ENCODE measurements at regions not wholly inside any gene's neighbourhood (a gene's known extent, or its start where the extent isn't known, plus 50 kb on each side); places are given as distances from the start of the nearest gene placed in this dataset.

DNA sequence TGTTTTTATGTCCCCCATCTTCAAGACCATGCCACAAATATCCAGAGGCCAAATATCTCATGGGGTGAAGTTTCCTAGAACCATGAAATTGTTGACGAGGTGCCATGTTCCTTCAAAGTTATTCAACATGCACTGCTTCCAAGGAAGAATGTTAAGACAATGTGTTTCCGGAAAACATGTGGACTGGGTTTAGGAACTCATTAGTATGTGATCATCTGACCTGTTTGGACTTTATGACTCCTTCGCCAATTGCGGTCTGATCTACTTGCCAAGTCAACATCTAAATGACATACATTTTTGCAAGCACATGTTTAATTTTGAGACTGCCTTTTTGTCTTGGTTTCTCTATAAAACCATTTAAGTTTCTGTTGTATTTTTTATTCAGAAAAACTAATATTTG lies 234.8 kb downstream of the MAF start:
- Histone ChIP-seq H3K79me2 (ENCODE audit: insufficient read depth, low read depth, low read length) (no peaks in the 10 kb centered on the region), H4K20me1 (ENCODE audit: insufficient read depth, low read length) (no peaks in the 10 kb centered on the region), H3K36me3 (ENCODE audit: insufficient read depth, low read length) (no peaks in the 10 kb centered on the region), H3K4me3 (ENCODE audit: low read depth, low read length, poor library complexity, severe bottlenecking) (no peak overlapping the region), H2AFZ (ENCODE audit: low read length) (no peak overlapping the region), H3K9me3 (ENCODE audit: low read length) (no peaks in the 10 kb centered on the region), H3K9me2 (ENCODE audit: insufficient read depth, low read length) (no peaks in the 10 kb centered on the region), H3K4me2 (ENCODE audit: low read length) (no peak overlapping the region), H3K4me1 (ENCODE audit: insufficient read depth, low read length, poor library complexity, severe bottlenecking) (no peaks in the 10 kb centered on the region), H3K27ac (ENCODE audit: low read depth, low read length, poor library complexity, severe bottlenecking) (no peak overlapping the region)
- ChIA-PET POLR2A (no interaction called here), CTCF (ENCODE audit: unreplicated experiment) (no interaction called here)
- intact Hi-C loops (cut with micrococcal nuclease; ENCODE audit: unreplicated experiment): no loop called here
- TF ChIP-seq, protein P1, sequence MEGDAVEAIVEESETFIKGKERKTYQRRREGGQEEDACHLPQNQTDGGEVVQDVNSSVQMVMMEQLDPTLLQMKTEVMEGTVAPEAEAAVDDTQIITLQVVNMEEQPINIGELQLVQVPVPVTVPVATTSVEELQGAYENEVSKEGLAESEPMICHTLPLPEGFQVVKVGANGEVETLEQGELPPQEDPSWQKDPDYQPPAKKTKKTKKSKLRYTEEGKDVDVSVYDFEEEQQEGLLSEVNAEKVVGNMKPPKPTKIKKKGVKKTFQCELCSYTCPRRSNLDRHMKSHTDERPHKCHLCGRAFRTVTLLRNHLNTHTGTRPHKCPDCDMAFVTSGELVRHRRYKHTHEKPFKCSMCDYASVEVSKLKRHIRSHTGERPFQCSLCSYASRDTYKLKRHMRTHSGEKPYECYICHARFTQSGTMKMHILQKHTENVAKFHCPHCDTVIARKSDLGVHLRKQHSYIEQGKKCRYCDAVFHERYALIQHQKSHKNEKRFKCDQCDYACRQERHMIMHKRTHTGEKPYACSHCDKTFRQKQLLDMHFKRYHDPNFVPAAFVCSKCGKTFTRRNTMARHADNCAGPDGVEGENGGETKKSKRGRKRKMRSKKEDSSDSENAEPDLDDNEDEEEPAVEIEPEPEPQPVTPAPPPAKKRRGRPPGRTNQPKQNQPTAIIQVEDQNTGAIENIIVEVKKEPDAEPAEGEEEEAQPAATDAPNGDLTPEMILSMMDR (conservative IDR thresholded peaks at IDR 0.05; ENCODE audit: low read length): no peak
- no peak for TF ChIP-seq EZH2phosphoT487 (IDR thresholded peaks at IDR 0.05; ENCODE audit: borderline replicate concordance, low read depth, low read length)
- DNase-seq (ENCODE audit: low spot score): no peak
- BruUV-seq (replicated peaks): no TSS peak

DNA sequence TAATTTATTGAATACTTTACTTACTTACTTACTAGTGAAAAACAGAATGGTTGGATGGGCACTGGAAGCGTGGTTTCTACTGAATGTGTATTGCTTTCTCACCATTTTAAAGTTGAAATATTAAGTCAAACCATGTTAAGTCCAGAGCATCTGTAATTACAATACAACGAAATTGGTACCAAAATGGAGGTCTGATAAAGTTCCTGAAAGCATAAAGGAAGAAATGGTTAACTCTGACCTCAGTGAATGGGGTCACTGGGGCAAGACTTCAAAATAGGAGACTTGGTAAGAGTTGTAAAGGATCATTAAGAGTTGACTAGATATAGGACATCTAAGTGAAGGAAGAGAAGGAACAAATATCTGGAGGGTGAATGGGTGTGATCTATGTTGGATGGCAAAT lies 237.1 kb downstream of the MAF start:
- Histone ChIP-seq H3K79me2 (ENCODE audit: insufficient read depth, low read depth, low read length) (no peaks in the 10 kb centered on the region), H3K4me1 (ENCODE audit: insufficient read depth, low read length, poor library complexity, severe bottlenecking) (no peaks in the 10 kb centered on the region), H3K36me3 (ENCODE audit: insufficient read depth, low read length) (no peaks in the 10 kb centered on the region), H3K4me3 (ENCODE audit: low read depth, low read length, poor library complexity, severe bottlenecking) (no peak overlapping the region), H3K27ac (ENCODE audit: low read depth, low read length, poor library complexity, severe bottlenecking) (no peak overlapping the region), H4K20me1 (ENCODE audit: insufficient read depth, low read length) (no peaks in the 10 kb centered on the region), H3K9me2 (ENCODE audit: insufficient read depth, low read length) (no peaks in the 10 kb centered on the region), H3K9me3 (ENCODE audit: low read length) (no peaks in the 10 kb centered on the region), H2AFZ (ENCODE audit: low read length) (no peak overlapping the region), H3K4me2 (ENCODE audit: low read length) (no peak overlapping the region)
- ChIA-PET CTCF (ENCODE audit: unreplicated experiment) (no interaction called here), POLR2A (no interaction called here)
- BruUV-seq (replicated peaks): no TSS peak
- TF ChIP-seq EZH2phosphoT487 (IDR thresholded peaks at IDR 0.05; ENCODE audit: borderline replicate concordance, low read depth, low read length): no peak
- TF ChIP-seq, protein P1 (conservative IDR thresholded peaks at IDR 0.05; ENCODE audit: low read length): no peak
- intact Hi-C loops (cut with micrococcal nuclease; ENCODE audit: unreplicated experiment): no loop called here
- no peak for DNase-seq (ENCODE audit: low spot score)

DNA sequence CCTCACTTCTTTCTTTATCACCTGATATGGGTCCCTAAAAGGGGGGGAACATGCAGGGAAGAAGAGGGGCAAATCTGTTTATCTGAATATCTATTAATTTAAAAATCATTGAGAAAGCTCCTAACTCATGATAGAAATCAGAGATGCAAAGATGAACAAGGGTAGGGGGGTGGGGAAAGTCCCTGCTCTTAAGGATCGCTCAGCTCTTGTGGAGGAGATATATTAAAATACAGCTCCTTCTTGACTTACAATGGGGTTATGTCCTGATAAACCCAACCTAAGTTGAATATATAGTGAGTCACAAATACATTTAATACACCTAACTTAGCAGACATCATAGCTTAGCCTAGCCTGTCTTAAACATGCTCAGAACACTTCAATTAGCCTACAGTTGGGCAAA lies 237.5 kb downstream of the MAF start:
- Histone ChIP-seq H2AFZ (ENCODE audit: low read length) (no peak overlapping the region), H3K9me2 (ENCODE audit: insufficient read depth, low read length) (no peaks in the 10 kb centered on the region), H3K4me3 (ENCODE audit: low read depth, low read length, poor library complexity, severe bottlenecking) (no peak overlapping the region), H3K9me3 (ENCODE audit: low read length) (no peaks in the 10 kb centered on the region), H3K4me1 (ENCODE audit: insufficient read depth, low read length, poor library complexity, severe bottlenecking) (no peaks in the 10 kb centered on the region), H3K36me3 (ENCODE audit: insufficient read depth, low read length) (no peaks in the 10 kb centered on the region), H3K79me2 (ENCODE audit: insufficient read depth, low read depth, low read length) (no peaks in the 10 kb centered on the region), H3K27ac (ENCODE audit: low read depth, low read length, poor library complexity, severe bottlenecking) (no peak overlapping the region), H3K4me2 (ENCODE audit: low read length) (no peak overlapping the region), H4K20me1 (ENCODE audit: insufficient read depth, low read length) (no peaks in the 10 kb centered on the region)
- POLR2A ChIA-PET: no interaction called here
- CTCF ChIA-PET (ENCODE audit: unreplicated experiment): no interaction called here
- no TSS peak for BruUV-seq (replicated peaks)
- intact Hi-C loops (cut with micrococcal nuclease; ENCODE audit: unreplicated experiment): no loop called here
- TF ChIP-seq EZH2phosphoT487 (IDR thresholded peaks at IDR 0.05; ENCODE audit: borderline replicate concordance, low read depth, low read length): no peak
- TF ChIP-seq, protein P1 (conservative IDR thresholded peaks at IDR 0.05; ENCODE audit: low read length): no peak
- no peak for DNase-seq (ENCODE audit: low spot score)
